Heart right ventricle (tissue), 16 donors: ENCODE measurements at regions not wholly inside any gene's neighbourhood (a gene's known extent, or its start where the extent isn't known, plus 50 kb on each side); places are given as distances from the start of the nearest gene placed in this dataset.

Experiments used
- ATAC-seq, 8 donors: fragments of 200-7000 bp; cut with Tn5 transposase; one replicate each; pipeline ENCODE4 v1.9.1; 2020; ENCODE audit warnings: mild to moderate bottlenecking in 8 of 8, moderate library complexity in 8 of 8, moderate number of reproducible peaks in 1 of 8
- DNase-seq, 2 donors: peaks; one replicate each; pipeline ENCODE4 v3.0.0-alpha.2; 2020
- H3K27ac ChIP-seq, 10 donors: fragments of 200-600 bp; sonication (generic) in 2 of 10; one replicate each; pipeline versions ENCODE4 v1.5.0 to v1.8.0; 2020 to 2022; ENCODE audit warnings: mild to moderate bottlenecking in 3 of 10
- H3K27me3 ChIP-seq, 7 donors: fragments of 200-600 bp; one replicate each; pipeline ENCODE4 v1.8.0; 2021 to 2022; ENCODE audit warnings: mild to moderate bottlenecking in 2 of 7
- H3K36me3 ChIP-seq, 9 donors: fragments of 200-600 bp; sonication (generic) in 1 of 9; one replicate each; pipeline versions ENCODE4 v1.5.0 to v1.8.0; 2020 to 2022; ENCODE audit warnings: mild to moderate bottlenecking in 2 of 9
- H3K4me1 ChIP-seq, 9 donors: fragments of 200-600 bp; sonication (generic) in 1 of 9; one replicate each; pipeline versions ENCODE4 v1.5.0 to v1.8.0; 2020 to 2022; ENCODE audit warnings: mild to moderate bottlenecking in 4 of 9
- H3K4me3 ChIP-seq, 10 donors: fragments of 200-600 bp; sonication (generic) in 2 of 10; one replicate each; pipeline versions ENCODE4 v1.5.0 to v1.8.0; 2020 to 2022; ENCODE audit warnings: mild to moderate bottlenecking in 7 of 10, moderate library complexity in 2 of 10
- H3K9me3 ChIP-seq, 11 donors: fragments of 200-600 bp in 10 of 11; sonication (generic) in 2 of 11; one replicate each; pipeline versions ENCODE4 v1.5.0 to v1.8.0; 2013 to 2022; ENCODE audit warnings: mild to moderate bottlenecking in 2 of 11, control low read depth in 1 of 11, moderate library complexity in 1 of 11
- WGBS, 2 donors: extraction: QIAGEN DNeasy Blood & Tissue Kit; methylation state at CpG; one replicate each; pipeline ENCODE4 v1.1.7; 2013; ENCODE audit warnings: inconsistent platforms in 1 of 2; 5-methylcytosine and 5-hydroxymethylcytosine counted together
- intact Hi-C, 10 donors: fragments of 100-400 bp; cut with DNase I; formaldehyde crosslinking; loops; one replicate each; pipeline versions ENCODE4 v1.11.1 to v1.14.2; 2022
- TF ChIP-seq, protein P1 (sequence below), 9 donors: fragments of 200-600 bp; sonication (generic) in 2 of 9; IDR thresholded peaks; one replicate each; pipeline versions ENCODE4 v1.5.0 to v1.8.0; 2021 to 2022; ENCODE audit warnings: antibody characterized with exemption in 9 of 9, mild to moderate bottlenecking in 5 of 9, moderate library complexity in 1 of 9
- donor health status: Arrhythmogenic right ventricular cardiomyopathy.
- donor health status: ischemic (EF 13 %, LVEDD 7.1; RV severe dilation, severe dysfunction).
- donor health status: healthy with polysubstance abuse.
- donor health status: DM: no; HTN: yes; CAD: no.
- donor health status: DM: no; HTN: no; CAD: no.
- donor health status: ischemic (EF 25% LVEDD 6.9; RV normal size, moderate dysfunction).
- donor health status: ischemic (EF 25% LVEDD 5.7; RV mildly dilated, moderate dysfunction).
- donor health status: healthy.
- donor health status: DM: yes; HTN: yes; CAD: no.
- donor health status: Ischemic cardiomyopathy.
- donor health status: ischemic (EF 35%, LVEDD 5.7; RV mildly dilated, moderate dysfunction).
- donor health status: nonischemic (EF 11% LVEDD 7.7; RV severe dilation, severe dysfunction).
- donor health status: DM: yes; HTN: yes; CAD: no.
- donor health status: PGD.
- donor health status: ischemic (EF 29% LVEDD 5.4; RV normal size, mild dysfunction).
- donor health status: nonischemic (EF 23%, LVEDD 6.1; RV moderate dilation, normal function).

- no peak overlapping the region for H3K4me3 ChIP-seq
- DNase-seq, result no peak
- WGBS, 2 donors, result 89 to 91% methylated on average over 12 of the region's 12 CpGs
- H3K27ac ChIP-seq, result no peak overlapping the region
- TF ChIP-seq, protein P1, sequence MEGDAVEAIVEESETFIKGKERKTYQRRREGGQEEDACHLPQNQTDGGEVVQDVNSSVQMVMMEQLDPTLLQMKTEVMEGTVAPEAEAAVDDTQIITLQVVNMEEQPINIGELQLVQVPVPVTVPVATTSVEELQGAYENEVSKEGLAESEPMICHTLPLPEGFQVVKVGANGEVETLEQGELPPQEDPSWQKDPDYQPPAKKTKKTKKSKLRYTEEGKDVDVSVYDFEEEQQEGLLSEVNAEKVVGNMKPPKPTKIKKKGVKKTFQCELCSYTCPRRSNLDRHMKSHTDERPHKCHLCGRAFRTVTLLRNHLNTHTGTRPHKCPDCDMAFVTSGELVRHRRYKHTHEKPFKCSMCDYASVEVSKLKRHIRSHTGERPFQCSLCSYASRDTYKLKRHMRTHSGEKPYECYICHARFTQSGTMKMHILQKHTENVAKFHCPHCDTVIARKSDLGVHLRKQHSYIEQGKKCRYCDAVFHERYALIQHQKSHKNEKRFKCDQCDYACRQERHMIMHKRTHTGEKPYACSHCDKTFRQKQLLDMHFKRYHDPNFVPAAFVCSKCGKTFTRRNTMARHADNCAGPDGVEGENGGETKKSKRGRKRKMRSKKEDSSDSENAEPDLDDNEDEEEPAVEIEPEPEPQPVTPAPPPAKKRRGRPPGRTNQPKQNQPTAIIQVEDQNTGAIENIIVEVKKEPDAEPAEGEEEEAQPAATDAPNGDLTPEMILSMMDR (IDR thresholded peaks at IDR 0.05), result no peak
- H3K36me3 ChIP-seq, result no peaks in the 10 kb centered on the region
- no peak for ATAC-seq
- no peaks in the 10 kb centered on the region for H3K27me3 ChIP-seq
- H3K4me1 ChIP-seq, result peaks cover 0 to 23% (median 0%) of the 10 kb centered on the region in 9 donors
- intact Hi-C loops, result no loop called here
- no peaks in the 10 kb centered on the region for H3K9me3 ChIP-seq
These were observed 58.7 kb downstream of the MRPL57 start for GRCh38 chr13:21235174-21235573.

- Histone ChIP-seq H3K4me1 (peaks cover 0 to 21% (median 0%) of the 10 kb centered on the region in 9 donors), H3K4me3 (no peak overlapping the region), H3K27ac (no peak overlapping the region), H3K27me3 (no peaks in the 10 kb centered on the region), H3K9me3 (no peaks in the 10 kb centered on the region), H3K36me3 (no peaks in the 10 kb centered on the region)
- intact Hi-C loops, result no loop called here
- 76 to 82% methylated on average over 9 of the region's 9 CpGs for WGBS, 2 donors
- ATAC-seq, result no peak
- TF ChIP-seq, protein P1 (IDR thresholded peaks at IDR 0.05), result no peak
- DNase-seq, result no peak
These were observed 60.6 kb downstream of the MRPL57 start for GRCh38 chr13:21237081-21237480.

DNA sequence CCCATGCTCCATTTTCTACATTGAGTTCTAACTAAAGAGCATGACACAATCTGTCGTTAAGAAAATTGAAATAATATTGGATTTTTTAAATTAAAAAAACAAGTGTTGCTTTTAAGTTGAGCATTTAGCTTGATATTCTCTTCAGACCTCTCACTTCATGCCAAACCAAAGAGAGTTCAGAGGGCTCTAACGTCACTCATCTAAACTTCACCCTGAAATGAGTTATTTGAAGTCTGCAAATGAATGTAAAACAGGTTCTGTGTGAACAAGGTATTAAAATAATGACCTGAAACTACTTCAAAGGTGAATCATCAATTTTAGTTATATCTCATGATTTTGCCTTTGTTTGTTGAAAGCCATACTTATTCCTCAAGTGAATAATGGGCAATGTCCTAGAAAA lies 61.8 kb downstream of the MRPL57 start:
- Histone ChIP-seq H3K27ac (no peak overlapping the region), H3K36me3 (no peaks in the 10 kb centered on the region), H3K4me1 (peaks cover 0 to 12% (median 0%) of the 10 kb centered on the region in 9 donors), H3K4me3 (no peak overlapping the region), H3K9me3 (peaks cover 0 to 3% (median 0%) of the 10 kb centered on the region in 11 donors), H3K27me3 (no peaks in the 10 kb centered on the region)
- DNase-seq (no peak), ATAC-seq (no peak)
- intact Hi-C loops, result no loop called here
- TF ChIP-seq, protein P1 (IDR thresholded peaks at IDR 0.05), result no peak
- WGBS, 2 donors, result 41 to 50% methylated on average over 2 of the region's 2 CpGs

GRCh38 chr13:21240586-21240985 lies 64.1 kb downstream of the MRPL57 start:
- WGBS, 2 donors, result 39 to 54% methylated on average over 8 of the region's 8 CpGs

More at GRCh38 chr13:21240586-21240985, 64.1 kb downstream of the MRPL57 start:
- no peak for DNase-seq
- Histone ChIP-seq H3K27ac (no peak overlapping the region), H3K36me3 (no peaks in the 10 kb centered on the region), H3K27me3 (peaks cover 0 to 6% (median 0%) of the 10 kb centered on the region in 7 donors), H3K4me3 (no peak overlapping the region), H3K9me3 (peaks cover 0 to 3% (median 0%) of the 10 kb centered on the region in 11 donors), H3K4me1 (peaks cover 0 to 6% (median 0%) of the 10 kb centered on the region in 9 donors)
- peak in 1 of 8 donors; percentile 60 for ATAC-seq
- TF ChIP-seq, protein P1 (IDR thresholded peaks at IDR 0.05), result no peak
- intact Hi-C loops, result no loop called here
